GM12874 (cell line): ENCODE measurements at regions not wholly inside any gene's neighbourhood (a gene's known extent, or its start where the extent isn't known, plus 50 kb on each side); places are given as distances from the start of the nearest gene placed in this dataset.

Experiments
- TF ChIP-seq, protein P1 (sequence below): IDR thresholded peaks from 2 replicates; pipeline ENCODE4 v1.5.1; 2011; ENCODE audit warnings: low read depth, mild to moderate bottlenecking, control low read depth, low read length, moderate library complexity; ENCODE audit not compliant: insufficient read depth

DNA sequence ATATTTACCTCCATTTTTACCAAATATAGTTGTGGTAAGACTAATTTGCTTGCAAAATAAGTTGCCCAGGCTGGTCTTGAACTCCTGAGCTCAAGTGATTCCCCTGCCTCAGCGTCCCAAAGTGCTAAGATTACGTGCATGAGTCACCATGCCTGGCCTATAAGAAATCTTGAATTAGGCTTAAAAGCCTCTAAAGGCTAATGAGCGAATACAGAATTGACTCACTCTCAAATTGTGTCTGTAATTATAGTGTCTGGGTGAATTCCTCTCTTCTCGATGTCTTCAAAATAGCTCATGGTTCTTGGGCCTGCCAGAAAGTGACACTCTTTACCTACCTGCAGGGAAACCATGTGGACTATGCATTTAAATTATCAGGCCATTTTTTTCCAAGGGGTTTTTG lies 403.5 kb downstream of the SLC16A7 start:
- TF ChIP-seq, protein P1, sequence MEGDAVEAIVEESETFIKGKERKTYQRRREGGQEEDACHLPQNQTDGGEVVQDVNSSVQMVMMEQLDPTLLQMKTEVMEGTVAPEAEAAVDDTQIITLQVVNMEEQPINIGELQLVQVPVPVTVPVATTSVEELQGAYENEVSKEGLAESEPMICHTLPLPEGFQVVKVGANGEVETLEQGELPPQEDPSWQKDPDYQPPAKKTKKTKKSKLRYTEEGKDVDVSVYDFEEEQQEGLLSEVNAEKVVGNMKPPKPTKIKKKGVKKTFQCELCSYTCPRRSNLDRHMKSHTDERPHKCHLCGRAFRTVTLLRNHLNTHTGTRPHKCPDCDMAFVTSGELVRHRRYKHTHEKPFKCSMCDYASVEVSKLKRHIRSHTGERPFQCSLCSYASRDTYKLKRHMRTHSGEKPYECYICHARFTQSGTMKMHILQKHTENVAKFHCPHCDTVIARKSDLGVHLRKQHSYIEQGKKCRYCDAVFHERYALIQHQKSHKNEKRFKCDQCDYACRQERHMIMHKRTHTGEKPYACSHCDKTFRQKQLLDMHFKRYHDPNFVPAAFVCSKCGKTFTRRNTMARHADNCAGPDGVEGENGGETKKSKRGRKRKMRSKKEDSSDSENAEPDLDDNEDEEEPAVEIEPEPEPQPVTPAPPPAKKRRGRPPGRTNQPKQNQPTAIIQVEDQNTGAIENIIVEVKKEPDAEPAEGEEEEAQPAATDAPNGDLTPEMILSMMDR: no peak

DNA sequence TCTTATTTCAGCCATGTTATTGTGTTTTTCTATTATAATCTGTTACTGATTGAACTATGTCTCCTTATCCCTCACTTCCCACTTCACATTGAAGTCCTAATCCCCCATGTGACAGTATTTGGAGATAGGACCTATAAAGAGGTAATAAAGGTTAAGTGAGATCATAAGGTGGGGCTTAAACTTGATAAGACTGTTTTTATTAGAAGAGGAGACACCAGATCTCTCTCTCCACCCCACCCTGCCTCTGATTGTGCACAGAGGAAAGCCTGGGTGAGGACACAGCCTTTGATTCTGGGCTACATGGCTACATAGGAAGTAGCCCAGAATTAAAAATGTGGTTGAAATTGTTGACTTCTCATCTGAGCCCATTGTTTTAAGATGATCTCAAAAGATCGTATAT lies 414.7 kb downstream of the SLC16A7 start:
- TF ChIP-seq, protein P1: no peak

DNA sequence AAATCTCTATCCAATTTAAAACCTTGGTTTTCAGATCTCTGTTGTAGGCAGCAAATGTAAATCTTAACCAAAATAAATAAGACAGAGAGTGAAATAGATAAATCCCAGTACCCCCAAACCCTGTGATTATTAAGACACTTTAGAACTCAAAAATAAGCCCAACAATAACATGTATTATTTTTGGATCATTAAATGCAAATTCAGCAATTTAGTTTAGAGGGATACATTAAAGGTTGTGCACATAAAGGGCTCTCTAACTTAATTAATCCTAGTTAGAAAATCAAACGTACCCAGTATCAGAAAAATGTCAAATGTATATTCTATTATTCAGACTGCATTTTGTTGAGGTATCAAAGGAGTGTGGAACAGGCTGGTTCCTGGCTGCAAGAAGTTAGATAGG lies 416.8 kb downstream of the SLC16A7 start:
- TF ChIP-seq, protein P1: no peak

DNA sequence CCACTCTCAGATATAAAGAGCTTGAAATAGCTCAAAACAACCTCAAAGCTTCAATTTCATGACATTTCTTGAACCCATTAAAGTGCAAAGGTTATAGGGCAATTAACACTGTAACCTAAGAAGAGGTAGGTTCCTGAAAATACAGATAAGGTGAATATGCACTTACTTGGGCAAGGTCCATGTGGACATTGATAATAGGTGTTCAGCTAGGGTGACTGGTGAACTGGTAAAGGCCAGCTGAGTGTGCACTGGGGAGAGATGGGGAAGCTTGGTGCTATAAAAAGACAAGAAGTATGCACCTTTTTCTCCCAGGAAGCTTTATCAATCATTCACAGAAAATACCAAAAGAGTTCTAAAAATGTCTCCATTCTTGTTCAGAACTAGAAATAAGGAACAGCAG lies 418.6 kb downstream of the SLC16A7 start:
- TF ChIP-seq, protein P1: no peak

DNA sequence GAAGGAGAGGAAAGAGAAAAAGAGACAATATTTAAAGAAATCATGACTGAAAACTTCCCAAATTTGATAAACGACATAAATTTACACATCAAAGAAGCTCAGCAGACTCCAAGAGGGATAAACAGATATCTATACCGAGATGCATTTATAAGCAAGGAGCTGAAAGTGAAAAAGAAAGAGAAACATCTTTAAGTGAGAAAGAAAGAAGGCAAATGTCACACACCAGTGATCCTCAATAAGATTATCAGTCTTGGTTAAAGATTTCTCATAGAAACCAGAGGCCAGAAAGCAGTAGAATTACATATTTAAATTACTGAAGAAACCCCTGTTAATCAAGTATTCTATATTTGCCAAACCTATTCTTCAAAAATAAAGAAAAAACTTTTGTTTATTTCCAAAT lies 424.2 kb downstream of the SLC16A7 start:
- TF ChIP-seq, protein P1: no peak

DNA sequence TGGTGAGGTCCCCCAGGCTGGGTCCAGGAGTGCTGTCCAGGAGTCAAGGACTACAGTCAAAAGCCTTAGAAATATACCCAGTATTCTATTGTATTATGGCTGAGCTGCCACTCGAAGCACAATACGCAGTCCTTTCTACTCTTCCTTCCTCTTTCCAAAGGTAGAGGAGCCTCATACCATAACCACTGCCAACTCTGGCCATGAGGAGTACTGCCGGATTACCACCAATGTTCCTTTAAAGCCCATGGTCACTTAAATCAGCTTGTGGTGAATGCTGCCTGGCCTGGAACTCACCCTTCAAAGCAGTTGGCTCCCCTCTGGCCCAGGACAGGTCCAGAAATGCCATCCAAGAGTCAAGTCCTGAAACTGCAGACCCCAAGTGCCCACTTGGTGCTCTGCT lies 425.4 kb downstream of the SLC16A7 start:
- TF ChIP-seq, protein P1: no peak

DNA sequence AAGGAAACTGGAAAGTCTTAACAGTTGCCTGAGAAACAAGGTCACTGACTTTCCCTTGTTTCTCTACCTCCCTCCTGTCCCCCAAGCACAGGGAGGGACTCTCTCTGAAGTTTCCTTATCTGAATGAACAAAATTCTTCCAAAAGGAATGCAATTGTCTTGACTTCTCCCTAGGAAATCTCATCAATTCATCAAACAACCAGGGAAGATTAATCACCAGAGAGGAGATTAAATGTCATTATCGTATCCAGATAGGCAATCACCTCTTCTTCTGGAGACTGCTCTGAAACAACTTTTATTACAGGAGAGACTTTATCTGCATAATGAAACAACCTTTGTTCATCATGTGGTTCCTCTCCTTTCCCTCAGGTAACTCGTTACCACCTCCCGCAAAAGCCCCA lies 431.4 kb downstream of the SLC16A7 start:
- TF ChIP-seq, protein P1: no peak

DNA sequence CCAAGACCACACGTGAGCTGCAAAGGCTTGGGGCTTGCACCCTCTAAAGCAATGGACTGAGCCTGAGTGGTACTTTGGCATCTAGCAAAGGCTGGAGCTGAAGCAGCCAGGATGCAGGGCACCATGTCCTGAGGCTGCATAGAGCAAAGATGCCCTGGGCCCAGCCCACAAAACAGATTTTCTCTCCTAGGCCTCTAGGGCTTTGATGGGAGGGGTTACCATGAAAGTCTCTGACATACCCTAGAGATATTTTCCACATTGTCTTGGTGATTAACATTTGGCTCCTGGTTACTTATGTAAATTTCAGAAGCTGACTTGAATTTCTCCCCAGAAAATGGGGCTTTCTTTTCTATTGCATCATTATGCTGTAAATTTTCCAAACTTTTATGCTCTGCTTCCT lies 438.3 kb downstream of the SLC16A7 start:
- TF ChIP-seq, protein P1: no peak
